Gastroesophageal sphincter (tissue), 4 donors: ENCODE measurements at regions not wholly inside any gene's neighbourhood (a gene's known extent, or its start where the extent isn't known, plus 50 kb on each side); places are given as distances from the start of the nearest gene placed in this dataset.

Experiments
- ATAC-seq: fragments of 150-250 bp; one replicate; pipeline ENCODE4 v1.9.1; 2016; ENCODE audit warnings: mild to moderate bottlenecking, moderate library complexity
- H3K27ac ChIP-seq, 4 donors: fragments of 200-600 bp; sonication (generic) in 3 of 4; 1 replicate in 3 of 4; 2 replicates in 1 of 4; pipeline ENCODE4 v1.5.1; 2016 to 2019
- H3K27me3 ChIP-seq: fragments of 200-600 bp; sonication (generic); one replicate; pipeline ENCODE4 v1.5.1; 2019
- H3K36me3 ChIP-seq, 2 donors: fragments of 200-600 bp; sonication (generic); one replicate each; pipeline ENCODE4 v1.5.1; 2019; ENCODE audit warnings: control low read depth in 1 of 2
- H3K4me1 ChIP-seq, 3 donors: fragments of 200-600 bp; sonication (generic); 1 replicate in 2 of 3; 2 replicates in 1 of 3; pipeline ENCODE4 v1.5.1; 2016 to 2019; ENCODE audit warnings: control low read depth in 2 of 3
- H3K4me3 ChIP-seq, 2 donors: fragments of 200-600 bp; sonication (generic); one replicate each; pipeline ENCODE4 v1.5.1; 2019; ENCODE audit warnings: mild to moderate bottlenecking in 1 of 2, moderate library complexity in 1 of 2
- H3K9me3 ChIP-seq, 3 donors: fragments of 200-600 bp; sonication (generic); one replicate each; pipeline ENCODE4 v1.5.1; 2017 to 2019; ENCODE audit warnings: control low read depth in 2 of 3
- EP300 ChIP-seq: sonication (generic); formaldehyde crosslinking; IDR thresholded peaks from one replicate; pipeline ENCODE4 v1.6.1; 2017; ENCODE audit warnings: antibody characterized with exemption, mild to moderate bottlenecking
- POLR2A ChIP-seq, 2 donors: fragments of 450-650 bp; IDR thresholded peaks; one replicate each; pipeline ENCODE4 v1.6.1; 2017; ENCODE audit warnings: antibody characterized with exemption in 2 of 2, mild to moderate bottlenecking in 2 of 2, moderate library complexity in 1 of 2
- POLR2AphosphoS5 ChIP-seq: sonication (generic); formaldehyde crosslinking; IDR thresholded peaks from one replicate; pipeline ENCODE4 v1.6.1; 2017; ENCODE audit warnings: antibody characterized with exemption
- WGBS, 2 donors: methylation state at CpG; one replicate each; pipeline ENCODE4 v1.1.5; 2018; ENCODE audit warnings: low coverage in 1 of 2; 5-methylcytosine and 5-hydroxymethylcytosine counted together
- TF ChIP-seq, protein P1 (sequence below), 4 experiments: fragments of 200-600 bp in 2 of 4; fragments of 450-650 bp in 2 of 4; sonication (generic) in 1 of 4; IDR thresholded peaks; one replicate each; pipeline ENCODE4 v1.5.1; 2017 to 2019; ENCODE audit warnings: antibody characterized with exemption in 4 of 4, mild to moderate bottlenecking in 2 of 4, moderate library complexity in 2 of 4

GRCh38 chr2:219995399-219995798 lies 368.0 kb downstream of the SLC4A3 start:
- Histone ChIP-seq H3K27ac (no peak overlapping the region), H3K9me3 (no peaks in the 10 kb centered on the region), H3K4me1 (no peaks in the 10 kb centered on the region), H3K36me3 (no peaks in the 10 kb centered on the region), H3K4me3 (no peak overlapping the region), H3K27me3 (no peaks in the 10 kb centered on the region)
- no peak for ATAC-seq
- 40 to 65% methylated on average over 1 to 5 of the region's 5 CpGs for WGBS, 2 donors
- TF ChIP-seq POLR2A (IDR thresholded peaks at IDR 0.05) (no peak), EP300 (no peak), POLR2AphosphoS5 (no peak)
- TF ChIP-seq, protein P1, sequence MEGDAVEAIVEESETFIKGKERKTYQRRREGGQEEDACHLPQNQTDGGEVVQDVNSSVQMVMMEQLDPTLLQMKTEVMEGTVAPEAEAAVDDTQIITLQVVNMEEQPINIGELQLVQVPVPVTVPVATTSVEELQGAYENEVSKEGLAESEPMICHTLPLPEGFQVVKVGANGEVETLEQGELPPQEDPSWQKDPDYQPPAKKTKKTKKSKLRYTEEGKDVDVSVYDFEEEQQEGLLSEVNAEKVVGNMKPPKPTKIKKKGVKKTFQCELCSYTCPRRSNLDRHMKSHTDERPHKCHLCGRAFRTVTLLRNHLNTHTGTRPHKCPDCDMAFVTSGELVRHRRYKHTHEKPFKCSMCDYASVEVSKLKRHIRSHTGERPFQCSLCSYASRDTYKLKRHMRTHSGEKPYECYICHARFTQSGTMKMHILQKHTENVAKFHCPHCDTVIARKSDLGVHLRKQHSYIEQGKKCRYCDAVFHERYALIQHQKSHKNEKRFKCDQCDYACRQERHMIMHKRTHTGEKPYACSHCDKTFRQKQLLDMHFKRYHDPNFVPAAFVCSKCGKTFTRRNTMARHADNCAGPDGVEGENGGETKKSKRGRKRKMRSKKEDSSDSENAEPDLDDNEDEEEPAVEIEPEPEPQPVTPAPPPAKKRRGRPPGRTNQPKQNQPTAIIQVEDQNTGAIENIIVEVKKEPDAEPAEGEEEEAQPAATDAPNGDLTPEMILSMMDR (IDR thresholded peaks at IDR 0.05) = no peak

DNA sequence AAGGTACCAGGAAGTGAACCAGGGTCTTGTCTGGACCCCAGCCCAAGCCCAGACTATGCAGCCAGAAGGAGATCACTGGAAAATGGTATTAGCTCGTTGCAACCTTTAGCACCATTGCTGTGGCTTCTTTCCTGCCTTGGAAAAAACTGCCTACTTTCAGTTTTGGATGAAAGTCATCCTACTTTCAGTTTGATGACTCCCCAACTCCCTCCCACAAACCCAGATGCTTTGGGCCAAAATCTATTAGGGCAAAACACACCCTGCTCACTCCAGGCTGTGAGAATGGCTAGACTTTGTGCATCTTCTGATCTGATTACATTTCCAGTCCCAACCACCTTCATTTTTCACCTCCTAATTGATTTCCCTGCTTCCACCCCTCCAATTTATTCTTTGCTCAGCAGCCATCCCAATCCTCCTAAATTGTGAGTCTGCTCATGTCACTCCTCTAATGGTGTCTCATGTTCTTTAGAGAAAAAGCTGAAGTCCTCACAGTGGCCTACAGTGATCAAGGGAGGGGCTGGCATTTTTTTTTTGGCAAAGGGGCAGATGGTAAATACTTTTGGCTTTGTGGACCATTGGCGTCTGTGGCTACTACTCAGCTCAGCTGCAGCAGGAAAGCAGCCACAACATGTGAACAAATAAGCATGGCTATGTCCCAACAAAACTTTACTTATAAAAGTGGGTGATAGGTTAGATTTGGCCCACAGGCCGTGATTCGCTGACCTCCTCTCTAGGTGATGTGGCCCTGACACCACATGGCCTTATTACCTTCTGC lies 368.7 kb downstream of the SLC4A3 start:
- Histone ChIP-seq H3K27ac (no peak overlapping the region), H3K4me1 (no peaks in the 10 kb centered on the region), H3K9me3 (no peaks in the 10 kb centered on the region), H3K27me3 (no peaks in the 10 kb centered on the region), H3K4me3 (no peak overlapping the region), H3K36me3 (no peaks in the 10 kb centered on the region)
- TF ChIP-seq POLR2A (IDR thresholded peaks at IDR 0.05) = no peak
- TF ChIP-seq, protein P1 (IDR thresholded peaks at IDR 0.05) = no peak
- TF ChIP-seq POLR2AphosphoS5 = no peak
- TF ChIP-seq EP300 = no peak
- 67 to 82% methylated on average over 2 to 4 of the region's 4 CpGs for WGBS, 2 donors
- ATAC-seq = no peak

DNA sequence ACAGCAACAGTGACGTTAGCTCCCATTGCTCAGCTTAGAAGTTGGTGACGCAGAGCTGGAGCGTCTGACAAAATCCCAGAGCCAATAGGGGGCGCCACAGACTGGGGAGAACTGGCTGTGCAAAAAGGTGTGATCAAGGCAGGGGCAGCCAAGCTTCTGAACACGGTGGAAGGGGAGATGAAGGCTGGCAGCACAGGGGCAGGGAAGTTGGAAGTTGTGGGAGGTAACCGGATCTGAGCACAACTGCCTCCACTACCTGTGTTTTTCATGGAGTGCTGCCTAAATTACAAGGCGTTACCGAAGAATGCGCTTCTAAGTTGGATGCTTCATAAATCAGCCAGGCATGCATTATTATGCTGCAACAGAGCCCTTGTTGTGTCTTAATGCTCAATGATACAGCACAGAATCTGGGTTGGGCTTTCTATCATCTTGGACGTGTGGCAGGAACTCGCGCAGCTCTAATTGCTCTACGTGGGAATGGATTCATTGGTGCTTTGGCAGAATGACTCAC lies 370.0 kb downstream of the SLC4A3 start:
- ATAC-seq = no peak
- WGBS, 2 donors = 59 to 68% methylated on average over 5 to 11 of the region's 13 CpGs
- Histone ChIP-seq H3K4me3 (no peak overlapping the region), H3K4me1 (no peaks in the 10 kb centered on the region), H3K9me3 (no peaks in the 10 kb centered on the region), H3K27ac (no peak overlapping the region), H3K36me3 (no peaks in the 10 kb centered on the region), H3K27me3 (no peaks in the 10 kb centered on the region)
- TF ChIP-seq, protein P1 (IDR thresholded peaks at IDR 0.05) = no peak
- no peak for TF ChIP-seq POLR2A (IDR thresholded peaks at IDR 0.05)
- no peak for TF ChIP-seq EP300
- TF ChIP-seq POLR2AphosphoS5 = no peak

DNA sequence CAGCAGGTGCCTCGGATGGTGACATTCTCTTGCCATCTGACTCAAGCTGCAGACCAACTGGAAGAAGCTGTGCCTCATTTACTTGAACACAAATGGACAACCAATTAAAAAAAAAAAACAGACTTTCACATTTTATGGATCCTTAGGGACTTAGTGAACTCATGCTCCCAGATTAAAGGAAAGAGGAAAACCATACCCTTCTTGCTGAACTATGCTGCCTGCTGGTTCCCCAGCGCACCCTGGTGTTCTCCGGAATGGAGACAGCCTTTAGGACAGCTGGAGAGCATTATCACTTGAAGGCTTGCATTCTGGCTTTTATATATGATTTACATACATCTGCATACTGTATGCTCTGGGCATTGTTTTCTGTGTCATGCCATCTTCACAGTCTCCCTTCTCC lies 370.7 kb downstream of the SLC4A3 start:
- 83 to 94% methylated on average over 2 of the region's 3 CpGs for WGBS, 2 donors
- Histone ChIP-seq H3K4me3 (no peak overlapping the region), H3K27me3 (no peaks in the 10 kb centered on the region), H3K4me1 (no peaks in the 10 kb centered on the region), H3K27ac (no peak overlapping the region), H3K36me3 (no peaks in the 10 kb centered on the region), H3K9me3 (no peaks in the 10 kb centered on the region)
- TF ChIP-seq POLR2AphosphoS5 (no peak), EP300 (no peak), POLR2A (IDR thresholded peaks at IDR 0.05) (no peak)
- TF ChIP-seq, protein P1 (IDR thresholded peaks at IDR 0.05) = no peak
- ATAC-seq = no peak

GRCh38 chr2:219998714-219999227 lies 371.3 kb downstream of the SLC4A3 start:
- no peaks in the 10 kb centered on the region for H3K36me3 ChIP-seq
- ATAC-seq = no peak
- no peaks in the 10 kb centered on the region for H3K4me1 ChIP-seq
- no peaks in the 10 kb centered on the region for H3K9me3 ChIP-seq
- no peak overlapping the region for H3K27ac ChIP-seq
- WGBS, 2 donors = 67 to 85% methylated on average over 4 of the region's 5 CpGs
- TF ChIP-seq EP300 = no peak
- no peak for TF ChIP-seq POLR2AphosphoS5
- TF ChIP-seq, protein P1 (IDR thresholded peaks at IDR 0.05) = no peak
- no peak for TF ChIP-seq POLR2A (IDR thresholded peaks at IDR 0.05)
- no peaks in the 10 kb centered on the region for H3K27me3 ChIP-seq
- no peak overlapping the region for H3K4me3 ChIP-seq
